ENCODE measurements at regions not wholly inside any gene's neighbourhood (a gene's known extent, or its start where the extent isn't known, plus 50 kb on each side); places are given as distances from the start of the nearest gene placed in this dataset.

- DNase-seq (ENCODE audit: low read depth in 4 of 4, low spot score in 3 of 4): no peak
Observed at GRCh38 chr1:230493264-230493663, 67.1 kb upstream of the PGBD5 start.

GRCh38 chr1:230490436-230490835, 64.3 kb upstream of the PGBD5 start:
- no peak for DNase-seq (ENCODE audit: low read depth in 4 of 4, low spot score in 3 of 4)

DNA sequence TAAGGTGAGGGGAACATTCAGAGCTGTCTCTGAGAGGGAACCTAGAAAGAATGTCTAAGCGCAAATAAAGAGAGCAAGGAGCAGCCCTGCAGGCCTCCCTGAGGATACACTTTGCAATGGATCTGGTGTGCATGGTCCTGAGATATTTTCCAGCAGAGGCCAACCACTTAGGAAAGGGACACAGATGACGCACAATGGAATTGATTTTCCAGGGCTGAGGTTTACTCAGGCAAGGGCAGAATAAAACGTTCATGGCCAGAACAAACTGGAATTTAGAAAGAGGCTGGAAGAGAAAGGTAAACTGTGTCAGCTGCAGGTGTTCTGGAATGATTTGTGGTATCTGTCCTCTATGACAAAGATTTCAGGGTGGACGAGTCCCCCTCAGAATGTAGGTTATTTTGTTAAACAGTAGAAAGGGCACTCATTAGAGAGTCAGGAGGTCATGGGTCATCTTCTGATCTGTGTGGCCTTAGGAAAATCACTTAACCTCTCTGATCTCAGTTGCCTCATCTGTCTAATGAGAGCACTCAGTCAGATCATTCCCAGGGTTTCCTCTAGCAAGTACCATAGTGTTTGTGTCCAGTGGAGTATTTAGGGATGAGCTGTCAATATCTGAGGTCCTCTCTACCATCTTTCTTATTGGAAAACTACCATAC, 61.8 kb upstream of the PGBD5 start:
- DNase-seq (ENCODE audit: low read depth in 4 of 4, low spot score in 3 of 4): no peak

DNA sequence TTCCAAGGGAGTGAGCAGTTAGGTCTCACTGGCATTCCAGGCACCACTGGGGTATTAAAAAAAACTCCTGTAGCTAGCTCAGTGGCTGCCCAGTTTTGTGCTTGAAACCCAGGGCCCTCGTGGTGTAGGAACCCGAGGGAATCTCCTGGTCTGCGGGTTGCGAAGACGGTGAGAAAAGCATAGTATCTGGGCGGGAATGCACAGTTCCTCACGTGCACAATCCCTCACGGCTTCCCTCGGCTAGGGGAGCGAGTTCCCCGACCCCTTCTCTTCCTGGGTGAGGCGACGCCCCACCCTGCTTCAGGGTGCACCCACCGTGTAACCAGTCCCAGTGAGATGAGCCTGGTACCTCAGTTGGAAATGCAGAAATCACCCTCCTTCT, 50.5 kb upstream of the PGBD5 start:
- DNase-seq (ENCODE audit: low read depth in 4 of 4, low spot score in 3 of 4): no peak

- peak in 1 of 4 donors; percentile 3 for DNase-seq (ENCODE audit: low read depth in 4 of 4, low spot score in 3 of 4)
Observed at GRCh38 chr1:230475856-230476621, 49.9 kb upstream of the PGBD5 start.
